Stimulated activated naive CD4-positive, alpha-beta T cell treated with Interleukin-2 at 50 U/mL for 16 hours (primary cell): ENCODE measurements at regions not wholly inside any gene's neighbourhood (a gene's known extent, or its start where the extent isn't known, plus 50 kb on each side); places are given as distances from the start of the nearest gene placed in this dataset.

Experiments used
- DNase-seq: peaks from one replicate; lab custom pipeline; 2025; lab: John Stamatoyannopoulos, UW

DNA sequence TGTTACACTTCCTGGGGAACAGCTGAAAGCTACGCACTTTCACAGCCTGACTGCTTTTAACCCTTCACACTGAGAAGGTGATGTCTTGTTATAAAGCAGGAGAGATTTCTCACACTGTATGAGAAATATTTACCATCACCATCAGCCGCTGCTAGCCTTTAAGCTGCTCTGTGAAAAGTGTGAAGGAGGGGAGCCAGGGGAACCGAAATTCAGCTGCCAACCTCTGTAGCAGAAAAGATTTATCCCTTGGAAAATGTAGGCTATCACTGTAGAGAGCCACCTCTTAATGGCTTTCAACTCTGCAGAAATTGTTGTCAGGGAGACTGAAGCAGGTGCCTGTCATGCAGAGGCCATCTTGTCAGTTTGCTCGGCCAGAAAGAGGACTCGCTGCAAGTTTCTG lies 145.3 kb downstream of the SP3 start:
- no peak for DNase-seq

DNA sequence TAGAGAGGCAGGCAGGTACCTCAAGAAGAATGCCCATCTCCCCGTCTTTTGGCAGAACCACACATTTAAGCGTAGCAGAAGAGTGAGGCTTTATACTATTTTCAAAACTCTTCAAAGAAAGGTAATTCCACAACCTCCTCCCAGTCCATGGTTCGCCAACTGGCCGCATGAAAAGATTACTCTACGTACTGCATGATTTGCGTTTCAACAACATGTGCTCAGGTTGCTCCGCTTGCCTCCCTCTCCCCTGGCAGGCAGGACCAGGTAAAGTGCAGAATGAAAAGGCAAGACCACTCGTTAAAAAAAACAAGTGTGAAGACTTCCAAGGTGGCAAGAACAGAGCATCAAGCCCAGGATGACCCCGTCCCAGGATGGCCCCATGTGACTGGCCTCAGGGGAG lies 143.7 kb downstream of the SP3 start:
- DNase-seq: no peak

DNA sequence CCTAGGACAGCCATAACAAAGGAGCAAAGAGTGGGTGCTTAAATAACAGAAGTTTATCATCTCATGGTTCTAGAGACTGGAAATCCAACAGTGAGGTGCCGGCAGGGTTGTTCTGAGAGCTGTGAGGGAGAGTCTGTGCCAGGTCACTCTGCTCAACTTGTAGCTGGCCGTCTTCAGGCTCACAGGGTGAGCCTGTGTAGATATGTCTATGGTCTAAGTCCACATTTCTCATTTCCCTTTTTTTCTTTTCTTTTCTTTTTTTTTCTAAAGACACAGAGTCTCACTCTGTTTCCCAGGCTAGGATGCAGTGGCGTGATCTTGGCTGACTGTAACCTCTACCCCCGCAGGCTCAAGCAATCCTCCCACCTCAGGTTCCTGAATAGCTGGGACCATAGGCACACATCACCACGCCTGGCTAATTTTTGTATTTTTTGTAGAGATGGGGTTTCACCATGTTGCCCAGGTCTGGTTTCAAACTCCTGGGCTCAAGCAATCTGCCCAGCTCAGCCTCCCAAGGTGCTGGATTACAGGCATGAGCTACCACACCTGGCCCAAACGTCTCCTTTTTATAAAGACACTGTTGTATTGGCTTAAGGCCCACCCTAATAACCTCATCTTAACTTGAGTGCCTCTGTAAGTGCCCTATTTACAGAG lies 142.2 kb downstream of the SP3 start:
- DNase-seq: no peak

DNA sequence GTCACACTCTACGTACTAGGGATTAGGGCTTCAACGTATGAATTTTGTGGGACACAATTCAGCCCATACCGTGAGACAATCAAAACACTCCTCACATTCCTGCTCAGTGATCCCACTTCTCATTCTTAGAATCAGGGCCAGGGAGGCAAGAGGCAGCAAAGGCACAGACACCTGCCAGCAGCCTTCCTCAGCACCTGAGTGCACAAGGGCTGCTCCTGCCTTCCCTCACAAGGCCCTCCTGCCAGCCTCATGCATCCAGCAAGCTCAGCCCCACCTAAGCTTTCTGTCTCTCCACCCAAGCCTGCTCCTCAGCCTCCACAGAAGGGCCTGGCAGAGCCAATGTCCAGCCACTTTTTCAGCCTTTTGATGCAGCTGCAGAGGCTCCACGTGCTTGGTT lies 141.6 kb downstream of the SP3 start:
- DNase-seq: no peak

DNA sequence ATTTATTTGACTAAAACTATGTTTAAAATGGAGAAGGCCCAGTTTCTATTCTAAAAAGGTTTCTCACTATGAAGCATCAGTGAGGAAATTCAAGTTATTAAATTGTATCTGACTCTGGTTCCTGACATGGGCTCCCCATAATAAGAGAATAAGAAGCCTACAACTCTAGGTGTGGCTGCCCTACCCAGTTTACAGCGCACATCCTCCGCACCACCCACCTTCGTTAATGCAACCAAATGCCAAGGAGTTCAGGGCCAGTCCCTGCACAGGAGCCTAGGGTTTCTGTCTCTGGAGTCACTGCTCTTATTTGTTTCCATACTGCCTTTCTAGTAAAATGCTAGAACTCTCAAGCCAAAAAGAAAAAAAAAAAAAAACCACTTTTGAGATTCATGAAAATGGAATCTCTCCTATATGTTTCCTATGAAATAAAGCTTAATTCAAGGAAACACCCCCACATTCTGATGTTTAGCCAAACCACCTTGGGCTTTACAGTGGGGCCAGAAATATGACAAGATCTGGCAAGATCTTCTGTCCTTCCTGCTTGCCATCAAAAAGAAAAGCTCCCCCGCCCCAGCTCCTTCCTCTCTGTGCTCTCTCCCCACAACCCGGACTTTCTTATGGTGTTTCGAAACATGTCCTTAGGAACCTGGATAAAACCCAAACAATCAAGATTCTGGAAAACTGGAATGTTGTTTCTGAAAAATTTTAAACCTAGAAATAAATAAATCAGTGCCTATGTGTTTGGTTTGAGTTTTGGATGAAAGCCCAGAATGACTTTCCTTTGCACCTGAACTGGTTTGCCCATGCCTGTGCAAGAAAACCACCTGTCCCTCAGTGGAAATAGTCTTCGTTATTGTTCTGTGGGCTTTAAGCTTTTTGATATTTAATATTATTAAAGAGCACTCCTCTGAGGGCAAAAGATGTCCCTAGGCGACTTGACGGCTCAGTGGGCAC lies 136.7 kb downstream of the SP3 start:
- DNase-seq: no peak

DNA sequence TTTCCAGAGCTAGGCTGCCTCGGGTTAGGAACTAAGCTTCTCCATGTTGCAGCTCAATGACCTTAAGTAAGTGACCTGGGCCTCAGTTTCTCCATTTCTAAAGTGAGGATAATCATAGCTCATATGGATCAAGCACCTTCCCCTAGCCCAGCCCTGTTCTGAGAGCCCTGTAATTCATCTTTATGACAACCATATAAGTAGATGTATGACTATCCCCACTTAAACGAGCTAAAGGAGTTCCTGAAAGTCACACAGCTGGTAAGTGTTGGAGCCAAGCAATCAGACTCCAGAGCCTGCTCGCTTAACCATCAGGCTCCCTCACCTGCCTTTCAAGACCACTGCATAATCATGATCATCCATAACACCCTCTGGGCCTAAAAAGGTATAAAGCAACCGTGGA lies 135.4 kb downstream of the SP3 start:
- DNase-seq: no peak

DNA sequence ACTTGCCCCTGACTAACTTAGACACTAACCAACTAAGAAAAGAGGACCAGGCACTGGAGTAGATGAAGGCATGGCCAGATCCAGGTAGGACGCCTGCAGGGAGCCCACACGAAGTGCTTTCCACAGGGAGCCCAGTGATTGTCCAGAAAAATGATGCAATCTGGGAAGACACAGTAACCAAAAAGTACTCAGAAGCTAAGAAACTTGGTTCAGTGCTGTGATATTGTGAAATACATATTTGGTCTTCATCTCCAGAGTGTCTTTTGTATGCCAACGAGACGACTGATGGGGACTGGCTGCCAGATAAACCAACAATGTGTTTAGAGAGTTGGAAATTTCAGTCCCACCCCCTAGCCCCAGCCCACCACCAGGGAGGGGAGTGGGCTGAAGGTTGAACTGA lies 135.0 kb downstream of the SP3 start:
- DNase-seq: no peak

DNA sequence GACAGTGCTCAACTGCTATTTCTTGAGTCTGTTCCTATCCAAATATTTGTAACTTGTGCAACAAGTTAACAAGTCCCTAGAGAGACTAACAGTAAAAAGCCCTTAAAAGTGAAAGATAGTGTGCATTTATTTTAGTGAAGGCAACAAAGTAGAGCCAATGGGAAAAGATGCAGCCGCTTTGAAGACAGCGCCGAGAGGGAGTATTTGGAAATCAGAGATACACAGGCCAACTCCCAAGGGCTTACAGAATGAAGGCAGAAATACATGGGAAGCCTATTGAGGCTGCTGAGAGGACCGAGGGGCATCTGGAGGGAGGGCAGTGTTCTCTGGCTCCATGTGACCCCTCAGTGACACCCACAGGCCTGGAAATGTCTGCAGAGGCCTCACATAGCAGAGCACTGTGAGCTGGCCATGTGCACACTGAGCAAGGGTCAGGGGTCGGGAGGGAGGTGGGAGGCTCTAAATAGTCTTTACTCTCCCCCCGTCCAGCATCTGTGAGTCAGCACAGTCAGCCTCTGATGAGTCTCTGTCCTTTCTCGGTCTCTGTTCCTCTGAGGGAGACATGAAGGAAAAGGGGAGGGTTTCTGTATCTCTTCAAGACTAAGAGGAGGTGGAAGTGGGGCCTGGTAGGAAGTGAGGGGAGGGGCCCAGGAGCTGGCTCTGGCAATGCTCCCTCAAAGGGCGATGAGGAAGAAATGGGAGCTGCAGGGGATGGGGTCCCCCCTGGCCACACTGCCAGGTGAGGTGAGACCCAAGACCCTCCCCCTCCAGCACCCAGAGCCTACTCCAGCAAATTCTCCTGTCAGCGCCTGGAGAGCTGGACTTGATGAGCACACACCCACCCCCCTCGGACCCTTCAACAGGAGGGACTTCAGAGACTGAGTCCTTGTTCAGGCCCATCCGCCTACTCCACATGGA lies 133.6 kb downstream of the SP3 start:
- no peak for DNase-seq

DNA sequence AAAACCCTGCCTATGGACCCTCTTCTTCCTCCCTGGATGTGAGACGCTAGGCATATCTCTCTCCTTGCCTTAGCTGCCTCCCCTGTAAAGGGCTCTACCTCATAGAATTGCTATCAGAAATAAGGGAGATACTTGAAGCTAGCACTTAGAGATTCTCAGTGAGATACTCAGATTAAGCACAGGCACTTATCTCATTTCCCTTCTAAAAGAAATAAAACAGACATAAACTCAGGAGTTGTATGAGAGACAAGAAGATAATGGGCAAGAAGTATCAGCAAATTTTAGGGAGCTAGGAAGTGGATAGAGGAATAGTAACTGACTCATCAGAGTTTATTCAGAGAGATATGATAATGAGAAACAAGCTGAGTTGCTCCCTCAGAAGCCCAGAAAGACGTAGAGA lies 131.0 kb downstream of the SP3 start:
- DNase-seq: no peak

DNA sequence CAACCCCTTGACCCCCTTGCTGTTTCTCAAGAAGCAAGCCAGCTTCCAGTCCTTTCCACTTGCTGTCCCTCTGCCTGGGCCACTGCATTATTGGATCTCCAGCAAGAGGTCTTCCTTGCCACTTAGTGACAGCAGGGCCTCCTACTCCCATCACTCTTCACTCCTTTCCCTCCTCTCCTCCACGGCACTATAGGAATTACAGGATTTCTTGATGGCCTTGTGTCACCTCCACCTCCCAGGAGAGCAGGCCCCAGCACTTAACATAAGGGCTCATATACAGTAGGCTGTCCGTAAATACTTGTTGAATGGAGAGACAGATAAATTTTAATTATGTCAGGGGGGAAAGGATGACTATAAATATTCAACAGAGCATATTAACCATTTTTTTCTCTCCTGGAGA lies 129.4 kb downstream of the SP3 start:
- DNase-seq: no peak

DNA sequence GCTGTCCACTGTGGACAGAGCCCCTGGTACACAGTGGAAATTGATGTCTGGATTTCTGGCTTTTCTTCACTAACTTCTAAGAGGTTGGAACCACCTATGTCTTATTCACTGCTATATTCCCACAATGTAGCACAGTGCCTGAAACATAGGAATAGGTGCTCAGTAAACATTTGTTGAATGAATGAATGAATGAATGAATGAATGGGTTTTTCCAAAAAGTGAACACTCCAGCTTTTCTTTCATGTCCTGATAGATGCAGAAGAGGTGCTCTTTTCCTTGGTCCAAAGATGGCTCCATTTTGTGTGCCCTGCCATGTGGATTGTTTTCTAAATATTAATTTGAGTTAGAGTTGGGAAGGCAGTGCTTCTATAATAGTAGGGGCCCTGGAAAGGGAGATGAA lies 124.1 kb downstream of the SP3 start:
- no peak for DNase-seq

DNA sequence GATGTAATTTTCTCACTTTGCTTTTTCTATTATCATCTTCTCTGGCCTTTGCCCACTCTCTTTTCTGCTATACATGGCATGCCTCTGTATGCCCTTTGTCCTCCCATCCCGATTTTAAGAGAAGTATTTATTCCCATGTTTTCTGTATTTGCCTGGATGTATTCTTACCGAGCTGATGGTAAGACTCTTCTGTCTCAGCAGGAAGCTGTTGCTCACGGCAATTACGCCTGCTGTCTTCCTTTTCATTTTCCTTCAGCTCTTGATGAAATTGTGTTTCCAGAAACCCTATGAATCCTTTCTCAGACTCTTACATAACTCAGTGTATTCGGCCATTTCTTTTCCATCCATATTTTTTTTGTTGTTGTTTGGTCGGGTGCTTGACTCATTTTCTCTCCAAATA lies 121.6 kb downstream of the SP3 start:
- no peak for DNase-seq

DNA sequence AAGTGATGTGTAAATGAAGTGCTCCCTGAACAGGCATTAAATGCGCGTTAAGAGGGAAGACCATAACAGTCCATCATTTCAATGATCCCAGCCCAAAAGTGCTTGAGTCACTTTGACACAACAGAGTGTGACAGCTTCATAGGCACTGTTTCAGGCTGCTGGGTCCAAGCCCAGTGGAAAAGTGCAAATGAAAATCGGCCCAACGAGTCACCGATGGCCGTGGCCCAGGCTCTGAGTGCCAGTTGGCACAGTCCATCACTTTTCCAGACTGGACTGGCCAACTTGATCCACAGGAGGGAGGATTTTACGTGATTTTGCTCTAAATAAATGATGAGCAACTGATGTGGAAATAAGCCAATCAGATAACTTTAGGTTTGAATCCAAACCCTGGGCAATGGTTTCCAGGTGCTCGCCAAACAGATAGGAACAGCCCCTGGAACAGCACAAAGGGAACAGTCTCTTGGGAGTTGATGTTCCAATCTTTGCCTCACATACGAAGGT lies 114.0 kb downstream of the SP3 start:
- no peak for DNase-seq

DNA sequence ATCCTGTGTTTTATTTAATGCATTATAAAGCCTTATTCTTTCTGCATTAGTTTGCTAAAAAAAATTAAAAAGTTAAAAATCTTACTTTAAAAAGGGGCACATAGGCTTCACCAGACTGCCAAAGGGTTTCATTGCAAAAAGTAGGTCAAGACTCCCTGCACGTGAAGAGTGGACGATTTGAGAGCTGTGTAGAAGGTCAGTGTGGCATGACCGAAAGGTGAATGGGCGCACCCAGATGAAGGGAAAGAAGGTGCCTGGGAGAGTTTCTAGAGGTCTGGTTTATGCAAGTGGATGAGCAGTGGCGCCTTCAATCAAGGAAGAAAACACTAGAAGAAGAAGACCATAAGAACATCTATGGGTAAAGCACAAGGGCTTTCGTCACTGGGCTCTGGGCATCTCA lies 111.0 kb downstream of the SP3 start:
- no peak for DNase-seq

DNA sequence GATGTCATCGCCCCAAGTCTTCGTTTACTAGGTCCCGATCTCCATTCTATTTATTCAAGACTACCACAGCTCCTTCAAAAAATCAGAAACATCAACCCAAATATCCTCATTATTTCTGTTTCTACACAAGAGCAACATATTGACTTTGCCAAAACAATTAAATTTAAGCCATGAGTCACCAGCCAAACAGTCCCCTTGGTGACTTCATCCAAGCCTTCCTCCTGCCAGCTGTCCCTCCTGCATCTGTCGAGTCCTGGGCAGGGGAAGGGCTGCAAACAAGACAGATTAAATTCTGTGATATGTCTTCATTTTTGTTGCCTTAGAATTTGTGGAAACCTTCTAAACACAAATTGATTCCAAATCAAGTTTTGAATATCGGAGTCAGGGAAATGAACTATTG lies 110.3 kb downstream of the SP3 start:
- no peak for DNase-seq

DNA sequence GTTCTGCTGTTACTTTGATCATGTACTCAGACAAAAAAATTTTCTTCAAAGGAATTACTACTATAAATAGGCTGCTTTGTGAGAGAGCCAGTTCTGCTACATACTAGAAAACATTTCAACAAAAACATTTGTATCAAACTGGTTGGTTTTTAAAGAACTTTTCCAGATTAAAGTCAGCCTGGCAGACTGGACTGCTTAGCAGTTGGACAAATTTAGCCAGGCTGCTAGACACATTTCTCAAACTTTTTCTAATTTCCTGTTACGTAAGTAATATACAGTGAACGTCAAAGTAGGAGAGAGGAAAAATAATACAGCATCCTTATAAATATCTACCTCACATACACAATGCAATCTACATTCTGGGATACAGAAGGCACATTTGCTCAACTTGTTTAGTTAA lies 109.5 kb downstream of the SP3 start:
- no peak for DNase-seq
